Stimulated activated effector memory CD8-positive, alpha-beta T cell treated with anti-CD3 and anti-CD28 coated beads, Interleukin-12 subunit alpha, Interleukin-12 subunit beta, amount 100 ng/mL, for 72 hours (primary cell): ENCODE measurements at regions not wholly inside any gene's neighbourhood (a gene's known extent, or its start where the extent isn't known, plus 50 kb on each side); places are given as distances from the start of the nearest gene placed in this dataset.
"Not testable (repeated sequence)": the region's sequence is repeated elsewhere in the genome, so short reads cannot be mapped to it uniquely, and the experiment has no call there.

Experiments used
- ATAC-seq: fragments of 150-1000 bp; cut with Tn5 transposase; 2 replicates; pipeline ENCODE4 v1.10.0; 2021
- DNase-seq, 2 donors: peaks; one replicate each; pipeline ENCODE4 v3.0.0; 2021 to 2022; ENCODE audit warnings: low spot score in 2 of 2
- H3K27ac Mint-ChIP-seq: one replicate; pipeline ENCODE4 v1.8.0; 2022; ENCODE audit warnings: mild to moderate bottlenecking, mixed read lengths
- H3K36me3 Mint-ChIP-seq: one replicate; pipeline ENCODE4 v1.8.0; 2022; ENCODE audit warnings: mild to moderate bottlenecking, mixed read lengths
- H3K4me1 Mint-ChIP-seq: one replicate; pipeline ENCODE4 v1.8.0; 2022; ENCODE audit warnings: mixed read lengths
- H3K4me3 Mint-ChIP-seq: one replicate; pipeline ENCODE4 v1.8.0; 2022; ENCODE audit warnings: mild to moderate bottlenecking, mixed read lengths
- H3K9me3 Mint-ChIP-seq: one replicate; pipeline ENCODE4 v1.8.0; 2022; ENCODE audit warnings: mixed read lengths

GRCh38 chr9:73073337-73074175 lies 78.1 kb upstream of the ANXA1 start:
- no peak overlapping the region for H3K4me3 Mint-ChIP-seq
- H3K27ac Mint-ChIP-seq, result no peak overlapping the region
- H3K9me3 Mint-ChIP-seq, result no peaks in the 10 kb centered on the region
- ATAC-seq, result no peak
- H3K36me3 Mint-ChIP-seq, result no peaks in the 10 kb centered on the region
- H3K4me1 Mint-ChIP-seq, result no peaks in the 10 kb centered on the region
- DNase-seq, result no peak

- no peak for ATAC-seq
- DNase-seq, result no peak
- Mint-ChIP-seq H3K27ac (no peak overlapping the region), H3K9me3 (no peaks in the 10 kb centered on the region), H3K36me3 (no peaks in the 10 kb centered on the region), H3K4me3 (no peak overlapping the region), H3K4me1 (no peaks in the 10 kb centered on the region)
Measured at GRCh38 chr9:73067074-73067473, 84.6 kb upstream of the ANXA1 start.

- Mint-ChIP-seq H3K36me3 (no peaks in the 10 kb centered on the region), H3K4me1 (no peaks in the 10 kb centered on the region), H3K27ac (no peak overlapping the region), H3K9me3 (no peaks in the 10 kb centered on the region), H3K4me3 (no peak overlapping the region)
- DNase-seq, result no peak
- no peak for ATAC-seq
Measured at GRCh38 chr9:73065439-73065838, 86.2 kb upstream of the ANXA1 start.

GRCh38 chr9:73064315-73064714 lies 87.3 kb upstream of the ANXA1 start:
- H3K27ac Mint-ChIP-seq, result no peak overlapping the region
- DNase-seq (no peak), ATAC-seq (no peak)
- no peaks in the 10 kb centered on the region for H3K36me3 Mint-ChIP-seq
- H3K4me1 Mint-ChIP-seq, result no peaks in the 10 kb centered on the region
- no peak overlapping the region for H3K4me3 Mint-ChIP-seq
- no peaks in the 10 kb centered on the region for H3K9me3 Mint-ChIP-seq

DNA sequence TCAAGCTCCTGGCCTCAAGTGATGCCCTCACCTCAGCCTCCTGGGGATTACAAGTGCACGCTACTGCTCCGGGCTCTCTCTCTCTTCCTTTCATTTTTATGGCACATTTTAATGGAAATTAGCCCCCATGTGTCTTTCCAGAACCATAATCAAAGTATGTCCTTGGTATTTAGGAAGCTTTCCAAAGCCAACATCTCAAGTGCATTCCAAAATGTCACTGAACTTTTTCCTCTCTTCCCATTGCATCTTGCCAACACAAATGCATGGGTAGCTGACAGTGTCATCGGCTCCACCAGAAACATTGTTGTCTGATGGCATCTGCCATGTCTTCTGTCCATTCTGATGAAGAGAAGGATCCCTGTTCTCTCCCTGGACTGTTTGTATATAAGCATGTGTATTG lies 90.5 kb upstream of the ANXA1 start:
- DNase-seq (no peak), ATAC-seq (no peak)
- Mint-ChIP-seq H3K4me3 (no peak overlapping the region), H3K36me3 (no peaks in the 10 kb centered on the region), H3K27ac (no peak overlapping the region), H3K4me1 (no peaks in the 10 kb centered on the region), H3K9me3 (no peaks in the 10 kb centered on the region)

DNA sequence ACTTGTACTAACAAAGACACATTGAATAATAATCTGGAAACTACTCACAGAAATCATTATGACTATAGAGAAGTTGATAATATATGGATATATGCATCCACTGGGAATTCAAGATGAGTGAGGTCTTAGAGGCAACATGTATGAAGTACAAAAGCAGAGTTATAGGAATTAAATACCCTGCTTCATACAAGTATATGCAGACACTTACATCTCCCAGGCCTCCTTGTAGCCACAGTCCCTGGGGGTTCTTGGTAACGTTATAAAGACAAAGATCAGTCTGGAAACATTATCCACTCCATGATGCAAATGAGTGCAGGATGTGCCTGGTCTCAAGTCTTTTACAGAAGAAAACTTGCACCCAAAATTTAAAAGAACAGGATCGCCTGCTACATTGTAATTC lies 92.4 kb upstream of the ANXA1 start:
- no peaks in the 10 kb centered on the region for H3K36me3 Mint-ChIP-seq
- no peak for DNase-seq
- no peaks in the 10 kb centered on the region for H3K4me1 Mint-ChIP-seq
- ATAC-seq, result no peak
- no peak overlapping the region for H3K27ac Mint-ChIP-seq
- H3K4me3 Mint-ChIP-seq, result no peak overlapping the region
- no peaks in the 10 kb centered on the region for H3K9me3 Mint-ChIP-seq

DNA sequence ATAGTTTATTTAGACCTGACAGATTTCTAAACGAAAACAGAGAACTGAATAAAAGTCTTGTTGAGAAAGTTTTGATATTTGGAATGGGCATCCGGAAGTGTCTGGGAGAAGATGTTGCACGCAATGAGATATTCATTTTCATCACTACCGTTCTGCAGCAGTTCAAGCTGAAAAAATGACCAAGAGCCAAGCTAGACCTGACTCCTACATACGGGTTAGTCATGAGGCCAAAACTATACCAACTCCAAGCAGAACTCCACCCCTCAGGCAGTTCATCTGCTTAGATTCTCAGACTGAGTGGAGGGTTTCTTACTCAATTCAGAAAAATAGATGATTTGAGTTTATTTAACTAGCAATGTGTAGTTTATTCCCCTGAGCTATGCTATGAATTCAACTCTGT lies 95.4 kb upstream of the ANXA1 start:
- DNase-seq (no peak), ATAC-seq (no peak)
- H3K9me3 Mint-ChIP-seq, result no peaks in the 10 kb centered on the region
- no peak overlapping the region for H3K27ac Mint-ChIP-seq
- no peaks in the 10 kb centered on the region for H3K36me3 Mint-ChIP-seq
- no peaks in the 10 kb centered on the region for H3K4me1 Mint-ChIP-seq
- no peak overlapping the region for H3K4me3 Mint-ChIP-seq

DNA sequence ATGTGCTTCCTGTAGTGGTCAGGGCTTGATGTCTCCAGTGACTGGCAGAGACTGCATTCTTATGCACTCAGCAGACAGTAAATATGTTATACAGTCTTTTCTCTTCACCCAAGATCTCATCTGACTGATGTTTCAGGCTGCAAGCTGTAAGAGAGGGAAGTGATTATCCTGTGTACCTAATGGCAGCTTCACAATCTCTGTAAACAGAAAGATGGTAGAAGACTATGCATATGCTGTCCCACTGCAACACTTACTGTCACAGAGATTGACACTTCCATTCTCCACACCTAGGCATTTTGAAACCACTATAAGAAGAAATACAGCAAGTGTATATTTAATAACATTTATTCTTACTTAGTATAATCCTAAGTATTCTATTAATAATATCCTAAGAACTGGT lies 97.6 kb upstream of the ANXA1 start:
- Mint-ChIP-seq H3K36me3 (no peaks in the 10 kb centered on the region), H3K4me3 (no peak overlapping the region), H3K27ac (no peak overlapping the region), H3K9me3 (no peaks in the 10 kb centered on the region), H3K4me1 (no peaks in the 10 kb centered on the region)
- DNase-seq (no peak), ATAC-seq (no peak)

GRCh38 chr9:73053543-73053942 lies 98.1 kb upstream of the ANXA1 start:
- DNase-seq (no peak), ATAC-seq (no peak)
- no peaks in the 10 kb centered on the region for H3K9me3 Mint-ChIP-seq
- H3K4me3 Mint-ChIP-seq, result no peak overlapping the region
- H3K36me3 Mint-ChIP-seq, result no peaks in the 10 kb centered on the region
- no peak overlapping the region for H3K27ac Mint-ChIP-seq
- no peaks in the 10 kb centered on the region for H3K4me1 Mint-ChIP-seq

DNA sequence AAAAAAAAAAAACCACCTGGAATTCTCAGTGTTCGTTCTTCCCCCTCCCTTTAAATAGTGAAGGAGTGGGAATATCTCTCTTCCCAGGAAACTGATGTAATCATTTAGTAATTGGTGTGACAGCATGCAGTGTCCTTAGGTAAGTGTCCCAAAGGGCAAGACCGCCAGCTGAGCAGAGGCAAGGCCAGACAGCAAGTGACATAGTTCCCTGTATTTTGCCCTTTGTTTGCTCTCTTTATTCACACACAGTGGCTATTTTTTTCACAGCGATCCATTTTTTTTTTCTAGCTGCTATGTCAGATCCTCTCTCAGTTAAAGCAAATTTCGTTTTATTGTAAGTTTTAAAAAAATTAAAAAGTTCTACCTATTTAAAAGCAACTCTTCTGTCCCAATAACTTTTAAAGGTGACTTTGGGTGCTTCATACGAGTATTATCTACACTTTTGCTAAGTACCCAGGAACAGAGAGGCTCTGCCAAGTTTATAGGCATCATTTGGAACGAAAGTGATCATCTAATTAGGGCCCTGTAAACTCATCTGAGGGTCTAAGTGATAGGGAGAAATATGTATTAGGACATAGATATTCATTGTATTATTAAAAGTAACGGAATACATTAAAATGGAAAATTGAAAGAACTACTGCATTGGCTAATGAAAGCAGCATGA lies 98.2 kb upstream of the ALDH1A1 start:
- no peaks in the 10 kb centered on the region for H3K4me1 Mint-ChIP-seq
- no peaks in the 10 kb centered on the region for H3K9me3 Mint-ChIP-seq
- no peak overlapping the region for H3K27ac Mint-ChIP-seq
- H3K4me3 Mint-ChIP-seq, result no peak overlapping the region
- ATAC-seq (no peak), DNase-seq (no peak)
- H3K36me3 Mint-ChIP-seq, result no peaks in the 10 kb centered on the region

DNA sequence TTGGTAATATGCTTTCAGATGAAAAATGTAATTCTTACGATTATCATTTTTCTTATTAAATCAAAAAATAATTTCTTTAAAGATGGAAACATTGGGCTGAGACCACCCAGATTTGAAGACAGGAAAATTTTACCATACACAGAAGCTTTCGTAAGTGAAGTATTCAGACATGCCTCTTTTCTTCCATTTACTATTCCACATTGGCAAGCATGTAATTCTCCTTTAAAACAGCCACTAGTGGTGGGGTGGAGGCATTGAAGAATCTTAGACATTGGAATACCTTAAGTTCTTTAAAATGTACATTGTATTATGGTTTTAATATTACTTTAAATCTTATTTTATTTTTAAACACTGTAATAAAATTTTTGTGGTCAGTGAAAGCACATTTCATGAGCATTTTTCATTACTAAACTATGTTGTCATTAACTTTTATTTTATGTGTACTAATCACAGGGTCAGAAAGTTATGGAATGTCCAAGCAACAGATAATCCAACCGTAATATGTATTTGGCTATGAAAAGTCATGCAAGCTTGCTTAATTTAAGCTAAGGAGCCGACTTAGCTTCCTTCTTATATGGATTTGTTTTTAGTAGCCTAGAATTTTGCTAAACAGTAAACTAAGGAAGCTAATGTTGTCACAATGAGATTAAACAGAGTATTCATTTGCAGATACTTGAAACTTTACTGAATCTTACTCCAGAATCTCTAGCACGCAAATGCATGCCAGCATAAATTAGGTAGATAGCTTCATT lies 97.4 kb upstream of the ALDH1A1 start:
- Mint-ChIP-seq H3K4me3 (no peak overlapping the region), H3K36me3 (no peaks in the 10 kb centered on the region), H3K4me1 (no peaks in the 10 kb centered on the region), H3K9me3 (no peaks in the 10 kb centered on the region), H3K27ac (no peak overlapping the region)
- no peak for DNase-seq
- ATAC-seq, result no peak

- no peak overlapping the region for H3K27ac Mint-ChIP-seq
- ATAC-seq, result no peak
- no peaks in the 10 kb centered on the region for H3K9me3 Mint-ChIP-seq
- H3K4me1 Mint-ChIP-seq, result no peaks in the 10 kb centered on the region
- no peaks in the 10 kb centered on the region for H3K36me3 Mint-ChIP-seq
- DNase-seq, result no peak
- no peak overlapping the region for H3K4me3 Mint-ChIP-seq
Measured at GRCh38 chr9:73049280-73049679, 96.4 kb upstream of the ALDH1A1 start.

- Mint-ChIP-seq H3K4me3 (no peak overlapping the region), H3K4me1 (no peaks in the 10 kb centered on the region)
- ATAC-seq, result no peak
Measured at GRCh38 chr9:73046769-73047168, 93.9 kb upstream of the ALDH1A1 start.

GRCh38 chr9:73044776-73045175 lies 91.9 kb upstream of the ALDH1A1 start:
- H3K4me1 Mint-ChIP-seq, H3K9me3 Mint-ChIP-seq, H3K36me3 Mint-ChIP-seq, DNase-seq, H3K4me3 Mint-ChIP-seq, H3K27ac Mint-ChIP-seq, ATAC-seq: not testable (repeated sequence)

More at GRCh38 chr9:73046769-73047168, 93.9 kb upstream of the ALDH1A1 start:
- H3K27ac Mint-ChIP-seq, result no peak overlapping the region
- DNase-seq, result no peak
- no peaks in the 10 kb centered on the region for H3K36me3 Mint-ChIP-seq
- no peaks in the 10 kb centered on the region for H3K9me3 Mint-ChIP-seq

DNA sequence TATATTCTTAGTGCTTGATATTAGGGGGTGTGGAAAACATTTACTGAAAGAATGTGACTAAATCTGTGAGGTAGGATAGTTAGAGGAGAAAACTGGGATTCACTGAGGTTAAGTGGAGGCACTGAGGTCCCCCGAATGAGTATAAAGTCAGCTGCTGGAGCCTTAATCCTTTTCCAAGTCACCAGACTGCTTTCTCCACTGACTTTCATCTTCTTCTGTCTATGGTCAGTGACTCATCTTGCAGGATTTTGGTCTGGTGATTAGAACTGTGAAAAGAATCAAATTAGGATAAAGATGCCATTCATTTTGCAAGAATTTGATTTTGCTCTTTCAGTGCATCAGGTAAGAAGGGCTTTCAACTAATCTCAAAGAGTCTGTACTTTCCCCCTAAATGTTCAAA lies 89.3 kb upstream of the ALDH1A1 start:
- DNase-seq (no peak), ATAC-seq (no peak)
- Mint-ChIP-seq H3K27ac (no peak overlapping the region), H3K4me1 (no peaks in the 10 kb centered on the region), H3K9me3 (no peaks in the 10 kb centered on the region), H3K4me3 (no peak overlapping the region), H3K36me3 (no peaks in the 10 kb centered on the region)
